Esophagus squamous epithelium (tissue), 5 donors: ENCODE measurements at regions not wholly inside any gene's neighbourhood (a gene's known extent, or its start where the extent isn't known, plus 50 kb on each side); places are given as distances from the start of the nearest gene placed in this dataset.
"Not testable (repeated sequence)": the region's sequence is repeated elsewhere in the genome, so short reads cannot be mapped to it uniquely, and the experiment has no call there.

ENCODE experiments used
- DNase-seq: peaks from one replicate; lab custom pipeline; 2025; lab: John Stamatoyannopoulos, UW
- H3K27ac ChIP-seq, 4 donors: fragments of 200-600 bp; sonication (generic); one replicate each; pipeline ENCODE4 v1.5.1; 2016 to 2019; ENCODE audit warnings: mild to moderate bottlenecking in 1 of 4
- H3K27me3 ChIP-seq, 4 donors: fragments of 200-600 bp; sonication (generic); 1 replicate in 3 of 4; 2 replicates in 1 of 4; pipeline versions ENCODE4 v1.5.1 to v1.6.0; 2017 to 2021; ENCODE audit warnings: antibody characterized with exemption in 1 of 4
- H3K36me3 ChIP-seq, 3 donors: fragments of 200-600 bp; sonication (generic); one replicate each; pipeline ENCODE4 v1.5.1; 2016 to 2019
- H3K4me1 ChIP-seq, 3 donors: fragments of 200-600 bp; sonication (generic); one replicate each; pipeline ENCODE4 v1.5.1; 2017 to 2019
- H3K4me3 ChIP-seq, 4 donors: fragments of 200-600 bp; sonication (generic); 1 replicate in 3 of 4; 2 replicates in 1 of 4; pipeline ENCODE4 v1.5.1; 2016 to 2019; ENCODE audit warnings: mild to moderate bottlenecking in 2 of 4, moderate library complexity in 1 of 4
- H3K9me3 ChIP-seq, 3 donors: fragments of 200-600 bp; sonication (generic); one replicate each; pipeline ENCODE4 v1.5.1; 2016 to 2019
- CTCF ChIP-seq, 6 experiments: fragments of 450-650 bp in 4 of 6; fragments of 200-600 bp in 2 of 6; sonication (generic) in 2 of 6; IDR thresholded peaks; one replicate each; pipeline ENCODE4 v1.5.1; 2016 to 2019; ENCODE audit warnings: antibody characterized with exemption in 6 of 6, mild to moderate bottlenecking in 4 of 6, moderate library complexity in 4 of 6
- POLR2A ChIP-seq, 4 donors: fragments of 450-650 bp; IDR thresholded peaks; one replicate each; pipeline ENCODE4 v1.6.1; 2017; ENCODE audit warnings: antibody characterized with exemption in 4 of 4, mild to moderate bottlenecking in 4 of 4, moderate library complexity in 3 of 4
- WGBS, 2 donors: methylation state at CpG; one replicate each; pipeline ENCODE4 v1.1.5; 2018; 5-methylcytosine and 5-hydroxymethylcytosine counted together
- intact Hi-C: fragments of 100-400 bp; cut with DNase I; formaldehyde crosslinking; loops from one replicate; pipeline ENCODE4 v1.15.0; 2022
- donor health status: DM: yes; HTN: yes; CAD: no.

DNA sequence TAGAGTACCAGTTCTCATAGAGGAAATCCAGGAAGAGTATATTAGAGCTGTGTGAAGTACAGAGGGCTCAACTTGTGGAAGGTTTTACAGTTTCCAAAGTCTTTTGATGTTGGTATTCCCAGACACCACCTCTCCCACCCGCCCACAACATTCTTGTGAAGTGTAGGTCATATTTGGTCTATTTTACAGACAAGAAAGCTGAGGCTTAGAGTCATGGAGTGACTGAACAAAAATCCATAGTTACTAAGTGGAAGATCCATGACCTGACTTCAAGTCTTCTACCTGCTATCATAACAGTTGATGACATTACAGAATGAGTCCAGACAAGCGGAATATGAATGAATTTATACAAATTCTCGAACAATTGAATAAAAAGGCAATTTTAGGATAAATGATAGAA, 187.1 kb upstream of the RPS23 start:
- no peak for TF ChIP-seq CTCF (IDR thresholded peaks at IDR 0.05)
- TF ChIP-seq POLR2A (IDR thresholded peaks at IDR 0.05), result no peak
- 78 to 90% methylated on average over 3 of the region's 3 CpGs for whole genome bisulfite sequencing, 2 donors
- Histone ChIP-seq H3K27me3 (no peaks in the 10 kb centered on the region), H3K4me3 (no peak overlapping the region), H3K36me3 (no peaks in the 10 kb centered on the region), H3K27ac (no peak overlapping the region), H3K9me3 (peaks cover 0 to 3% (median 0%) of the 10 kb centered on the region in 3 donors), H3K4me1 (no peaks in the 10 kb centered on the region)
- DNase-seq, result no peak
- intact Hi-C loops, result no loop called here

- Histone ChIP-seq H3K4me1 (no peaks in the 10 kb centered on the region), H3K27me3 (no peaks in the 10 kb centered on the region), H3K9me3 (peaks cover 0 to 11% (median 0%) of the 10 kb centered on the region in 3 donors), H3K4me3 (no peak overlapping the region), H3K36me3 (no peaks in the 10 kb centered on the region), H3K27ac (no peak overlapping the region)
- intact Hi-C loops, result no loop called here
- no peak for DNase-seq
- TF ChIP-seq POLR2A (IDR thresholded peaks at IDR 0.05), result no peak
- TF ChIP-seq CTCF (IDR thresholded peaks at IDR 0.05), result no peak
- 92 to 96% methylated on average over 5 of the region's 6 CpGs for WGBS, 2 donors
These were observed 181.5 kb upstream of the RPS23 start for GRCh38 chr5:82459626-82460025.

DNA sequence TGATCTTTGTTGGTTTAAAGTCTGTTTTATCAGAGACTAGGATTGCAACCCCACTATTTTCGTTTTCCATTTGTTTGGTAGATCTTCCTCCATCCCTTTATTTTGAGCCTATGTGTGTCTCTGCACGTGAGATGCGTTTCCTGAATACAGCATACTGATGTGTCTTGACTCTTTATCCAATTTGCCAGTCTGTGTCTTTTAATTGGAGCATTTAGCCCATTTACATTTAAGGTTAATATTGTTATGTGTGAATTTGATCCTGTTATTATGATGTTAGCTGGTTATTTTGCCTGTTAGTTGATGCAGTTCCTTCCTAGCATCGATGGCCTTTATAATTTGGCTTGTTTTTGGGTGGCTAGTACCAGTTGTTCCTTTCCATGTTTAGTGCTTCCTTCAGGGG, 177.2 kb upstream of the RPS23 start:
- intact Hi-C loops, H3K27me3 ChIP-seq, H3K27ac ChIP-seq, H3K36me3 ChIP-seq, H3K9me3 ChIP-seq, DNase-seq, H3K4me3 ChIP-seq, H3K4me1 ChIP-seq: not testable (repeated sequence)
- WGBS, 2 donors, result 75 to 77% methylated on average over 4 of the region's 4 CpGs

DNA sequence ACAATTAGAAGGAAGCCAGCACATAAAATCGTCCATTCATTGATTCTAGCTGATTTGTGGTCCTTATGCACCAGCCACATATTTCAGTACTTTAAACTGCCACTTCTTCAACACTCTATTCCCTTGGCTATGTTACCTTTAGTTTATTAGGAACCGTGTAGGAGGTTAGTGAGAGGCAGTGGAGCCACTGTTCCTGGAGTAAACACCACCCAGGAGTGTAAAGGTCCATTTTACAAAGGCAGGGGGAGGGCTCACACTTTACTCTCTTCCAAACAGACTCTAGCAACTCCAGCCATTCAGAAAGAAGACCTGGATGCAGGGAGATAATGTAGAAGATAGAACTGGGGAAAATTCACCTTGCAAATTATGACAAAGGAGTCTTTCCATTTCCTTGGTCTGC, 170.2 kb upstream of the RPS23 start:
- DNase-seq, result no peak
- Histone ChIP-seq H3K4me3 (no peak overlapping the region), H3K27ac (no peak overlapping the region), H3K27me3 (no peaks in the 10 kb centered on the region), H3K4me1 (no peaks in the 10 kb centered on the region), H3K36me3 (no peaks in the 10 kb centered on the region), H3K9me3 (no peaks in the 10 kb centered on the region)
- 27 to 47% methylated on average over 2 of the region's 2 CpGs for whole genome bisulfite sequencing, 2 donors
- no peak for TF ChIP-seq CTCF (IDR thresholded peaks at IDR 0.05)
- no peak for TF ChIP-seq POLR2A (IDR thresholded peaks at IDR 0.05)
- intact Hi-C loops, result no loop called here

- no peak for DNase-seq
- Histone ChIP-seq H3K9me3 (no peaks in the 10 kb centered on the region), H3K36me3 (no peaks in the 10 kb centered on the region), H3K4me1 (no peaks in the 10 kb centered on the region), H3K4me3 (no peak overlapping the region), H3K27ac (no peak overlapping the region), H3K27me3 (no peaks in the 10 kb centered on the region)
- intact Hi-C loops, result no loop called here
- 82 to 91% methylated on average over 7 of the region's 7 CpGs for WGBS, 2 donors
- TF ChIP-seq CTCF (IDR thresholded peaks at IDR 0.05) (no peak), POLR2A (IDR thresholded peaks at IDR 0.05) (no peak)
These were observed 169.8 kb upstream of the RPS23 start for GRCh38 chr5:82447913-82448312.

DNA sequence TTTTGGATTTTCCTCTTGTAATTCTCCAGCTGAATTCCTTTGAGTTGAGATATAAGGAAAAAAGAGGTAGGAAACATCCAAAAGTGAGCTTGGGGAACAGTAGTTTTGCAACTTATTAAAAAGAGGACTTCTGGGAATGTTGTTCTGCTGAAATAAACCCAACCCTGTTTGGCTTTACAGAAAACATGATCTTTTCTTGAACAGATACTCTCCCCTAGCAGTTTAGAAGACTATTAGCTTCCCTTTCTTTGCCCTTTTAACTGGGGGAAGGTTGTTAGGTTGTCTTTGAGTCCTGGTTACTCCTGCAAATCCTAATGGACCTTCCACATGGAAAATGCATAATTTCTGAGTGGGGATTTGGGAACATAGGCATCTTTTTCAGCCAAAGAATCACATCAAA, 168.7 kb upstream of the RPS23 start:
- DNase-seq, result no peak
- H3K27ac ChIP-seq, result no peak overlapping the region
- H3K4me3 ChIP-seq, result no peak overlapping the region
- TF ChIP-seq CTCF (IDR thresholded peaks at IDR 0.05), result no peak
- TF ChIP-seq POLR2A (IDR thresholded peaks at IDR 0.05), result no peak
- H3K36me3 ChIP-seq, result no peaks in the 10 kb centered on the region
- H3K9me3 ChIP-seq, result no peaks in the 10 kb centered on the region
- no peaks in the 10 kb centered on the region for H3K27me3 ChIP-seq
- intact Hi-C loops, result no loop called here
- H3K4me1 ChIP-seq, result no peaks in the 10 kb centered on the region
